ENCODE measurements at regions not wholly inside any gene's neighbourhood (a gene's known extent, or its start where the extent isn't known, plus 50 kb on each side); places are given as distances from the start of the nearest gene placed in this dataset. TPM values are rescaled to one million over a fixed set of nuclear protein-coding genes. Genes with fewer than 3 reads are reported as not detected.

DNA sequence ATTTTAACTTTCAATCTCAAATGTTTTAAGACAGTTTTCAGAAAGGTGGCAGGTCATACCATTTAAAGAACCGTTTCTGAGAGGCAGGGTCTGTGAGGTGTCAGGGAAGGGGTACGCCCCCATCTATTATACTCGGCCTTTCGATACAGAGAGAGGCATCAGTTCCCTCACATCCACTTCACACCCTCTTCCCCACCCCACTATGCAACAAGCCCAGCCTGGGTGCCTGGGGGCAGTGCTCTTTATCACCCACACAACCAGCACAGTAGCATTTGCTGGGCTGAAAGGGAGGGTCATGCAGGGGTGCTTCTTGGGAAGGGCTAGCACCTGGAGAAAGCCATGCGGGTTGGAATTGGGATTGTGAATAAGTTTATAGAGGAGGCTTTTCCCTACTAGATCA is 56.0 kb upstream of the KCNMB2 start:
- ATAC-seq (ENCODE audit: low FRiP score) (no peak), DNase-seq (ENCODE audit: low spot score) (no peak)
- TF ChIP-seq, protein P1, sequence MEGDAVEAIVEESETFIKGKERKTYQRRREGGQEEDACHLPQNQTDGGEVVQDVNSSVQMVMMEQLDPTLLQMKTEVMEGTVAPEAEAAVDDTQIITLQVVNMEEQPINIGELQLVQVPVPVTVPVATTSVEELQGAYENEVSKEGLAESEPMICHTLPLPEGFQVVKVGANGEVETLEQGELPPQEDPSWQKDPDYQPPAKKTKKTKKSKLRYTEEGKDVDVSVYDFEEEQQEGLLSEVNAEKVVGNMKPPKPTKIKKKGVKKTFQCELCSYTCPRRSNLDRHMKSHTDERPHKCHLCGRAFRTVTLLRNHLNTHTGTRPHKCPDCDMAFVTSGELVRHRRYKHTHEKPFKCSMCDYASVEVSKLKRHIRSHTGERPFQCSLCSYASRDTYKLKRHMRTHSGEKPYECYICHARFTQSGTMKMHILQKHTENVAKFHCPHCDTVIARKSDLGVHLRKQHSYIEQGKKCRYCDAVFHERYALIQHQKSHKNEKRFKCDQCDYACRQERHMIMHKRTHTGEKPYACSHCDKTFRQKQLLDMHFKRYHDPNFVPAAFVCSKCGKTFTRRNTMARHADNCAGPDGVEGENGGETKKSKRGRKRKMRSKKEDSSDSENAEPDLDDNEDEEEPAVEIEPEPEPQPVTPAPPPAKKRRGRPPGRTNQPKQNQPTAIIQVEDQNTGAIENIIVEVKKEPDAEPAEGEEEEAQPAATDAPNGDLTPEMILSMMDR (IDR thresholded peaks at IDR 0.05), result no peak

DNA sequence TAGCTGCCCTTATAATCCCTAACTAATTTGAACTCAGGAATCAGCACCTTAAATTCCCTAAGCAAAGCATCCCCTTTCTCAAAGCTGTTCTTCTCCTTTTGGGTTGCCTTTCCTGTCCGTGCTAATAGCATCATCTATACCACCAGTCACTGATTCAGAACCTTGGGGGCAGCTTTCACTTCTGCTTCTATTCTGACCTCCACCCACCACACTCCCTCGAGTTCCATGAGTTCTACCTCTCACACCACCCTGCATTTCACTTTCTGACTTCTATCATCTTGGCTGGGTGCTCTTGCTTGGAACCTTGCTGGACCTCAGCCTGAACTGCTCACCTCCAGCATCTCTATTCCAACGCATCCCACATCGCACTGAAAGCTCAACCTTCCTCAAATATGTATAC is 55.4 kb upstream of the KCNMB2 start:
- DNase-seq (ENCODE audit: low spot score) (no peak), ATAC-seq (ENCODE audit: low FRiP score) (no peak)
- TF ChIP-seq, protein P1 (IDR thresholded peaks at IDR 0.05), result no peak

DNA sequence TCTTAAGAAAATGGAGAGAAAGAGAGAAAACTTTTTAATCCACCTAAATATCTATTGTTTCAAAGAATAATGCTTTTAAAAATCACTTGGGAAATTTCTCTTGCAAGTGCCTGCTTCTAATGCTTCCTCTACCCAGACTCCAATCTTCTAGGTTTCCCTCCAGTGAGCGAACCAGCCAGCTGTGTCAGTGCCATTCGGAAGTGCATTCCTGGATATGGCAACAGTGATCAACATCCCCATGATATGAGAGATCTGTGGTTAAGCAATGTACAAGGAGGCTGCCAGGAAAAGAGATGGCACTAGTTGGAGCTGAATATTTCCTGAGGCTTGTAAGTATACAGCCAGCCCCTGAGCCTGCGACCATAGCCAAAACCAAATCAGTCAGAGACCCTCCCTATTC is 53.3 kb upstream of the KCNMB2 start:
- TF ChIP-seq, protein P1 (IDR thresholded peaks at IDR 0.05), result no peak
- peak; percentile 89 for ATAC-seq (ENCODE audit: low FRiP score)
- no peak for DNase-seq (ENCODE audit: low spot score)

DNA sequence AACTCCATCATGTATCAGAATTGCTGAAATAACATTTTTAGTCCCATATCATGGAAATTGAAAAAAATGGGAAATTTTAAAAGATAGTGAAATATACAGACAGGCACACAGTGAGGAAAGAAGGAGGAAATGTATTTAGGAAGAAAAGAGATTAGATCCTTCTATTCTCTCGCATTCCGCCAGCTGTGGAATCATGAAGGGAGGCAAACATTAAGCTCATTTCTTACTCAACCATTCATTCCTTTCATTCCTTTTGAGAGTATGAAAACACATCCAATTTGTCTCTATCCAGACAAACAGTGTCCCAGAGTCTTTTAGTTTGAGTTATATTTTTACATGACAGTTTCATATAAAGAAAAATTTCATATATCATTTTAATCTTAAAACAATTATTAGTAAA is 52.5 kb upstream of the KCNMB2 start:
- ATAC-seq (ENCODE audit: low FRiP score), result peak; percentile 30
- DNase-seq (ENCODE audit: low spot score), result no peak
- TF ChIP-seq, protein P1 (IDR thresholded peaks at IDR 0.05), result no peak

DNA sequence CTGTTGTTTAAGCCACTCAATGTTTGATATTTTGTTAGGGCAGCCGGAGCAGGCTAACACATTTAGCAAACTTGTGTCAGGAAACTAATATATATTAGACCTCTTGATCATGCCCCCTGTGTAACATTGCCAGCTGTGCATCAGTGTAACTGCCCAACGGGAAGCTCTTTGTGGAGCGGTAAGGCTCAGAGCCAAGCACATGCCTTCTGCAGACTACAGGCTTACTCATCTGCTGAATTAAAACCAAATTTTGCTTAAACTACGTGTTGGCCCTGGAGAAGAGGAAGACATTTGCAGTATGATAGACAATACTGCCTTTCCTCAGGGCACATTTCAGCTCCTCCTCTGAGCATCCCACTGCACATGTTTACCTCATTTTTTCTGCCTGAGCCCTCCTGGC is 50.5 kb upstream of the KCNMB2 start:
- TF ChIP-seq, protein P1 (IDR thresholded peaks at IDR 0.05), result no peak
- DNase-seq (ENCODE audit: low spot score), result no peak
- ATAC-seq (ENCODE audit: low FRiP score), result peak; percentile 38

Small RNAs in the stretch of these regions (small RNA-seq; reads per million reads assigned to genes)
- gene RF00425 (not detected), gene RN7SKP52 (not detected), gene RNA5SP148 (not detected), gene RNU6-1120P (not detected)

Data from omental fat pad (tissue), 3 donors.